ENCODE measurements at regions not wholly inside any gene's neighbourhood (a gene's known extent, or its start where the extent isn't known, plus 50 kb on each side); places are given as distances from the start of the nearest gene placed in this dataset.

- FAIRE-seq, result no peak
Measured at GRCh38 chr12:77629141-77629540, 201.6 kb upstream of the NAV3 start.

DNA sequence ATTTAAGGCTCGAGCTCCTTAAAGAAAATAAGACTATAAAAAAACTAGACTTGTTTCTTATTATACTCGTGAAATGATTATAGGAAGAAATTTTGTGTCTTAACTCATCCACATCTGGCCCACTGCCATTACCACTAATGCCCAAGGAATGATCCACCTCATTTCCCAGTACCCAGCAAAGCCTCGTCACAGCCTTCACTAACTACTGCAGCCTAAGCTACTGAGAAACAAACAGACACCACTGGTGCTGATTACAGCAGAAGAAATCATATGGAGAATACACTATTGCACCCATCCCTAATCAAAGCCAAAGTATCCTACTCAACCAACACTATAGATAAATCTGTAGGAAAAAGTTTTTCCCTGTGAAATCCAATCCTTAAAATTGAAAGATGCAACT lies 205.3 kb upstream of the NAV3 start:
- DNase-seq (ENCODE audit: low spot score) (peak; percentile 66), FAIRE-seq (peak; percentile 72)

More at GRCh38 chr12:77629141-77629540, 201.6 kb upstream of the NAV3 start:
- DNase-seq (ENCODE audit: low spot score), result no peak

GRCh38 chr12:77619425-77619824 lies 211.3 kb upstream of the NAV3 start:
- no peak for DNase-seq (ENCODE audit: low spot score)
- FAIRE-seq, result no peak

- FAIRE-seq (no peak), DNase-seq (ENCODE audit: low spot score) (no peak)
Measured at GRCh38 chr12:77617818-77618217, 212.9 kb upstream of the NAV3 start.

DNA sequence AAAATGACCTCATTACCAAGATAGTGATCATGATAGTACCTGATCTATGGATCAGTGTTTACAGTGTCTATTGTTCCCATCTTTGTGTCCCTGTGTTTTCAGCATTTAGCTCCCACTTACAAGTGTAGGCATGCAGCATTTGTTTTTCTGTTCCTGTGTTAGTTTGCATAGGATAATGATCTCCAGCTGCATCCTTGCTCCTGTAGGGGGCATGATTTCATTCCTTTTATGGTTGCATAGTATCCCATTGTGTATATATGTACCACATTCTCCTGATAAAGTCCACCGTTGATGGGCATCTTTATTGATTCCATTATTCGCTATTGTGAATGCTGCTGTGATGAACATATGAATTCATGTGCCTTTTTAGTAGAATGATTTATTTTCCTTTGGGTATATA lies 215.4 kb upstream of the NAV3 start:
- FAIRE-seq (no peak), DNase-seq (ENCODE audit: low spot score) (no peak)

DNA sequence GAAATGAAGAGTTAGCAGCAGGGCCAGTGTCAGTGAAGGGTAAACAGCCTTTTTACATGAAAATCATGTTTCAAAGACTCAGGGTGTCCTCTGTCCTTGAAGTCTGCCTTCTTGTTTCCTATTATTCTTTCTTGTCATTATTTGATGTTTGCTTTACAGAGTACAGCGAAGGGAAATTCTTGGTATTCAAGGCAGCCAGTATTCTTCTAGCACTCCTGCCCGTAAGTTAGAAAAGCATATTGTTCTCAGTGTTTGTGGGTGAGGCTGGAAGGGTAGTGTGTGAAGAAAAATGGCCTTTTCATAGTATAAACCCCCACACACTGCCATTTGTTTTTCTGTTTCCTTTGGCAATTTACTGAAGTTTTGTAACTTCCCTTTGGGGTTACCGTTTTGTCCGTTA lies 217.3 kb upstream of the NAV3 start:
- FAIRE-seq (no peak), DNase-seq (ENCODE audit: low spot score) (no peak)

DNA sequence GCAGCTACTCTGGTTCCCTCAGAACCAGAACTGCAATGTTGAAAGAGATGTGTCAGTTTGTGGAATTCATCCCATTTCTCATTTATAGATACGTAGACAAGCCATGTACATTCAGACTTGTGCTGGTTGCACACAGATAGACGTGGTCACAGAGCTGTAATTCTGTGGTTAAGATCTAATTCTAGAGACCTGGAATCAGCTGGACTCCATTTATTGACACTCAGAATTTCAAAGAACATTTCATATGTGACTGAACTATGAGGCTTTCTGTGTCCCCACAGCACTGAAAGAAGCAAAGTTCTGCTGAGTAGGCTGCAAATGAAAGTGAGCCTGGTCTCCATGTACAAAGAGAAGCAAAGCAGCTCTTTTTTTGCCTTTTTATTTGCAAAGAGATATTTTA lies 220.2 kb upstream of the NAV3 start:
- FAIRE-seq, result no peak
- no peak for DNase-seq (ENCODE audit: low spot score)

GRCh38 chr12:77609016-77609415 lies 221.7 kb upstream of the NAV3 start:
- FAIRE-seq (no peak), DNase-seq (ENCODE audit: low spot score) (no peak)

GRCh38 chr12:77608271-77608824 lies 222.3 kb upstream of the NAV3 start:
- no peak for FAIRE-seq
- DNase-seq (ENCODE audit: low spot score), result no peak

DNA sequence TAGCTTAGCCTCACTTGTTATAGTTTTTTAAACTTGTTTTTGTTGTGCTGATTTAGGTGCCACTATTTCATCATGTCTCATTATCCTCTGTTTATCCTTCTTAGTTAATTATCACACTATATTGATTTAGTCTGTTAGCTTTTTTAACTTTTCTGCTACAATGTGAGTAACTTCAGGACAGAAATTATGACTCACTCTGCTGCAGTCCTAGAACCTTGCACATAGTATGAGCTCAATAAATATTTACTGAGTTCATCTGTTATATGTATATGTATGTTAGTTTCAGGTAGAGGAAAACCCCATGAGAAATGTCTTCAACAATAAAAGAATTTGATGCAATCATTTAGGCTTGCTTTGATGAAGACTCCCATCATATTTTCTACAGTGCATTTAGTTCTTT lies 224.3 kb upstream of the NAV3 start:
- FAIRE-seq, result no peak
- DNase-seq (ENCODE audit: low spot score), result no peak

- FAIRE-seq, result no peak
- no peak for DNase-seq (ENCODE audit: low spot score)
Measured at GRCh38 chr12:77603946-77604345, 226.7 kb upstream of the NAV3 start.

GRCh38 chr12:77601069-77601468 lies 229.6 kb upstream of the NAV3 start:
- no peak for DNase-seq (ENCODE audit: low spot score)
- no peak for FAIRE-seq

- DNase-seq (ENCODE audit: low spot score) (no peak), FAIRE-seq (no peak)
Measured at GRCh38 chr12:77600468-77600843, 230.2 kb upstream of the NAV3 start.

GRCh38 chr12:77599782-77600467 lies 230.8 kb upstream of the NAV3 start:
- FAIRE-seq, result no peak
- no peak for DNase-seq (ENCODE audit: low spot score)

DNA sequence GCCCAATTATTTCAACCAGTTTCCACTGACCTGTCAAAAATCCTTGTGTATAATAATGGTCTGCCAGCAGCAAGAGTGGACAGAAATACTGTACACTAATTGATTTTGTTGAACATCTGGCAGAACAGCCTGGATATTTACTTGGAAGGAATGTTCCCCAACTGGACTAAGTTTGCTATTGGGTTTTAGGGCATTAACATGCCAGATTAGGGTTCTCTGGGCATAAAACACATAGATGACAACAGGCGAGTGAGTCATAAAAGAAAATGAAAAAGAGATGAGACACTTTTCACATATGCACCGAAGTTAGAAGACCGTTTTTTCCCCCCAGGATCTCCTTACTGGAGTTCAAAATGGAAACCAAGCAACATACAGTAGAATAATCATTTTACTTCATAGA lies 236.3 kb upstream of the NAV3 start:
- DNase-seq (ENCODE audit: low spot score) (no peak), FAIRE-seq (no peak)

DNA sequence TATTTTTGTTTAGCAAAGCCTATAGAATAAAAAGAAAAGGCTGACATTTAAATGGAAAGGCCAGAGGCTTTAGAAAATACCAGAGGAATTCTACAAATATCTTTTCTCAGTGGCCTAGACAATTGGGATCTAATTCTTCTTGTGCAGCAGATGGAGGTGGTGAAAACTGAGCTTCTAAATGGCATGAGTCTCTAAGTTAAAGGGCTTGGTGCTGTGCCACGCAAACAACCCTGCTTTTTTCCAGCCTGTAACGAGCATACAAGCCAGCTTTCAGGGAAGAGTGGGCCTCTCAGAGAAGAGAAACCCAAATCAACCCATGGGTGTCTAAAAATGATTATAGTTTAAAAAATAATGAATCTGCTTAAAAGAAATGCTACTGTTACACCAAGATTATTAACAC lies 237.9 kb upstream of the NAV3 start:
- DNase-seq (ENCODE audit: low spot score), result no peak
- no peak for FAIRE-seq

GRCh38 chr12:77591959-77592743 lies 238.5 kb upstream of the NAV3 start:
- FAIRE-seq, result no peak
- no peak for DNase-seq (ENCODE audit: low spot score)

DNA sequence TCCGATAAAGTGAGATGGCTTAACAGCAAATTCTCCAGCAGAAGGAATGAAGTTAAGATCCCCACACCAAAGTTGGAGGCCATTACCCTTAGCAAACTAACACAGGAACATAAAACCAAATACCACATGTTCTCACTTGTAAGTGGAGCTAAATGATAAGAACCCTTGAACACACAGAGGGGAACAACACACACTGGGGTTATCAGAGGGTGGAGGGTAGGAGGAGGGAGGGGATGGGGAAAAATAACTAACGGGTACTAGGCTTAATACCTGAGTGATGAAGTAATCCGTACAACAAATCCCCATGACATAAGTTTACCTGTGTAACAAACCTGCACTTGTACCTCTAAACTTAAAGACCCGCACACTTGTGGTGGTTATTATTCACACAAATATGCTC lies 240.4 kb upstream of the NAV3 start:
- FAIRE-seq (no peak), DNase-seq (ENCODE audit: low spot score) (no peak)

DNA sequence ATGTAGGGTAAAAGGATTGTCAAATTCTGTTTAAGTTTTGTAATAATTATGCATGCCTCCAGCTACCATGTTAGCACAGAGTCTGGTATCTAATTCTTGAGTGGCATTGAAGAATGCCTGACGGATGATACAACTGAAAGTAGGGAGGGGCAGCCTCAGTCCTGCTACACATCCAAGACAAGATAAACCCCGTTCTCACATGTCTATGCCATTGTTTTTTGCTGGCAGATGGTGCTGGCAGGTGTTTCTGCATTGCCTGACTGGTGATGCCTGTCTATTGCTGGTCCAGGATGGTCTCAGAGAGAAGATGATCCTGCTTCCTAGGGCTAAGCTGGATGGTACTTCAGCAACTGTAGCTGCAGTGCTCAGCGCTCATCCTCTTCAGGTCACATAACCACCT lies 245.8 kb upstream of the NAV3 start:
- no peak for DNase-seq (ENCODE audit: low spot score)
- no peak for FAIRE-seq

- no peak for FAIRE-seq
Measured at GRCh38 chr12:77578466-77579220, 252.1 kb upstream of the NAV3 start.

DNA sequence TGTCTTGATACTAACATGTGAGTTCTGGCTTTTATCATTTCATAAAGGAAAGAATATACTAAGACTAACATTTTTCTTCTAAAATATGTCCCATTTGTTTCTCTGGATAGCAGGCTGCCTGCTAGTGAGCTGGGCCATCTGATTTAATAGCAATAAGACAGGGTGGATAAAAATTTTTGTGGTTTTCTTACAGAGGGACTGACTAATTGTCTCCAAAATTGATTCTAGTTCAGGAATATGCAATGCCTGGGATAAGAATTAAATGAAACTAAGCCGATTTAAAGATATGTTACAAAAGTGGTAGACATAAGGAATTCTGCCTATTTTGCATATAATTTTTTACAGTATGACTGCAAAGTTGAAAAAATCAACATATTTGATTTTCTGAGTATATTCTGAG lies 252.9 kb upstream of the NAV3 start:
- no peak for DNase-seq (ENCODE audit: low spot score)

More at GRCh38 chr12:77578466-77579220, 252.1 kb upstream of the NAV3 start:
- no peak for DNase-seq (ENCODE audit: low spot score)

DNA sequence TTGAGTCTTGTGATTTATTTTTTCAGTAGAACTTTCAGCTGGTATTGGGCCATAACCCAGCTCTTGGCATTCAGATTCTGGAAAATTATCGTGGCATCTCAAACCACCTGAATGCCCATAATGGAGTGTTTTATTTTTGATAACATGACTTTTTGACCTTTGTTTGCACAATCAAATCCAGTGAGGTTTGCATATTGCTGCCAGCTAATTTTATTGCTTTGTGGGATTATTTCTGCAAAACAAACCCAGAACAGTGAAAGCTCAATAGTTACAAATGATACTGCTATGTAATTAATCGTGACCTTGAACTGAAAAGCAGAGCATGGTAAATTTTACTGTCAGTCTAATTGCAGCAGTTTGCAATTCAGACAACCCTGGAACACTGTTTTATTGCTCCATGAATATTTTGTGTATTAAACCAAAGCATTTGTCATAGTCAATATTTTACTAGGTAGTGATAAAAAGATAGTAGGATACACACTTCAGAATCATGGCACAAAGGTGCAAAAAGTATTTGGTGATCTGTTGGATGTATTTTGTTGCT lies 255.2 kb upstream of the NAV3 start:
- DNase-seq (ENCODE audit: low spot score) (no peak), FAIRE-seq (no peak)

More for the DNA sequence above, 252.9 kb upstream of the NAV3 start:
- no peak for FAIRE-seq

All from RCC 7860 (cell line).